Psoas muscle (tissue), 7 donors: ENCODE measurements at regions not wholly inside any gene's neighbourhood (a gene's known extent, or its start where the extent isn't known, plus 50 kb on each side); places are given as distances from the start of the nearest gene placed in this dataset.

Experiments
- ATAC-seq, 4 donors: fragments of 200-7000 bp; cut with Tn5 transposase; one replicate each; pipeline ENCODE4 v1.9.1; 2020; ENCODE audit warnings: moderate library complexity in 3 of 4, mild to moderate bottlenecking in 2 of 4
- DNase-seq, 2 donors: peaks; one replicate each; pipeline ENCODE4 v3.0.0-alpha.2; 2020
- H3K27ac ChIP-seq: fragments of 200-600 bp; one replicate; pipeline ENCODE4 v1.8.0; 2022
- H3K27me3 ChIP-seq, 3 donors: fragments of 200-600 bp in 1 of 3; one replicate each; pipeline versions ENCODE4 v1.6.1 to v1.8.0; 2013 to 2022; ENCODE audit warnings: low read length in 2 of 3, mild to moderate bottlenecking in 2 of 3, moderate library complexity in 1 of 3; ENCODE audit not compliant: insufficient read depth in 3 of 3
- H3K36me3 ChIP-seq, 2 donors: fragments of 200-600 bp in 1 of 2; one replicate each; pipeline versions ENCODE4 v1.6.1 to v1.8.0; 2013 to 2022; ENCODE audit warnings: low read depth in 1 of 2, mild to moderate bottlenecking in 1 of 2, moderate library complexity in 1 of 2; ENCODE audit not compliant: insufficient read depth in 1 of 2
- H3K4me1 ChIP-seq: fragments of 200-600 bp; one replicate; pipeline ENCODE4 v1.8.0; 2022
- H3K4me3 ChIP-seq: fragments of 200-600 bp; one replicate; pipeline ENCODE4 v1.8.0; 2022; ENCODE audit warnings: mild to moderate bottlenecking
- H3K9me3 ChIP-seq: fragments of 200-600 bp; one replicate; pipeline ENCODE4 v1.8.0; 2022
- WGBS, 3 donors: extraction: QIAGEN DNeasy Blood & Tissue Kit; methylation state at CpG; one replicate each; pipeline versions ENCODE4 v1.1.6 to v1.1.7; 2013; 5-methylcytosine and 5-hydroxymethylcytosine counted together
- intact Hi-C, 2 donors: fragments of 100-400 bp; cut with DNase I; formaldehyde crosslinking; loops; one replicate each; pipeline versions ENCODE4 v1.11.0 to v1.14.2; 2022
- TF ChIP-seq, protein P1 (sequence below): fragments of 200-600 bp; IDR thresholded peaks from one replicate; pipeline ENCODE4 v1.8.0; 2022; ENCODE audit warnings: antibody characterized with exemption
- donor health status: healthy with polysubstance abuse.
- donor health status: DM: no; HTN: no; CAD: no; lungs with moderate emphysema.
- donor health status: Bipolar disorder and iron deficiency.
- donor health status: healthy.
- donor health status: DM: yes; HTN: yes; CAD: no.
- donor health status: DM: no; HTN: no; CAD: no.
- donor health status: DM: yes; HTN: yes; CAD: no.

DNA sequence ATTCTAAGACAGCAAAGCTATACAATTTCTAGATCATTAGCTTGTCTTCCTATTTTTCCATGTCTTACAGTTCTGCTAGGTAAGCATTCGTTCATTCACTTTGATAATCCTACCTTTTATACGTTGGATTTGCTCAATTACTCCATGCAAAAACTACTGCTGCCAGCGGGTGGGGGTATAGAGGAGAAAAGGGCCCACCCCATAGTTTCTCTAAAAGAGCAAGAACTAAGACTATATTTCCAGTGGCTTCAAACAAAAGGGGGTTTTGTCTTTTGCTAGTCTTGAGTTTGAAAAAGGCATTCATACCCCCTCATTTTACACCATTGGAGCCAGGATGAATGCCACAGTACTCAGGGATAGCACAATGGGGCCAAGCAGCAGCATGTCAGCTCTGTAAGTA lies 155.7 kb downstream of the WT1 start:
- TF ChIP-seq, protein P1, sequence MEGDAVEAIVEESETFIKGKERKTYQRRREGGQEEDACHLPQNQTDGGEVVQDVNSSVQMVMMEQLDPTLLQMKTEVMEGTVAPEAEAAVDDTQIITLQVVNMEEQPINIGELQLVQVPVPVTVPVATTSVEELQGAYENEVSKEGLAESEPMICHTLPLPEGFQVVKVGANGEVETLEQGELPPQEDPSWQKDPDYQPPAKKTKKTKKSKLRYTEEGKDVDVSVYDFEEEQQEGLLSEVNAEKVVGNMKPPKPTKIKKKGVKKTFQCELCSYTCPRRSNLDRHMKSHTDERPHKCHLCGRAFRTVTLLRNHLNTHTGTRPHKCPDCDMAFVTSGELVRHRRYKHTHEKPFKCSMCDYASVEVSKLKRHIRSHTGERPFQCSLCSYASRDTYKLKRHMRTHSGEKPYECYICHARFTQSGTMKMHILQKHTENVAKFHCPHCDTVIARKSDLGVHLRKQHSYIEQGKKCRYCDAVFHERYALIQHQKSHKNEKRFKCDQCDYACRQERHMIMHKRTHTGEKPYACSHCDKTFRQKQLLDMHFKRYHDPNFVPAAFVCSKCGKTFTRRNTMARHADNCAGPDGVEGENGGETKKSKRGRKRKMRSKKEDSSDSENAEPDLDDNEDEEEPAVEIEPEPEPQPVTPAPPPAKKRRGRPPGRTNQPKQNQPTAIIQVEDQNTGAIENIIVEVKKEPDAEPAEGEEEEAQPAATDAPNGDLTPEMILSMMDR, result no peak
- Histone ChIP-seq H3K27ac (no peak overlapping the region), H3K4me3 (no peak overlapping the region), H3K27me3 (no peaks in the 10 kb centered on the region), H3K4me1 (no peaks in the 10 kb centered on the region), H3K9me3 (no peaks in the 10 kb centered on the region), H3K36me3 (no peaks in the 10 kb centered on the region)
- DNase-seq (no peak), ATAC-seq (no peak)
- intact Hi-C loops, result no loop called here
- WGBS, 3 donors, result 43 to 55% (median 44%) methylated on average over 3 of the region's 3 CpGs

DNA sequence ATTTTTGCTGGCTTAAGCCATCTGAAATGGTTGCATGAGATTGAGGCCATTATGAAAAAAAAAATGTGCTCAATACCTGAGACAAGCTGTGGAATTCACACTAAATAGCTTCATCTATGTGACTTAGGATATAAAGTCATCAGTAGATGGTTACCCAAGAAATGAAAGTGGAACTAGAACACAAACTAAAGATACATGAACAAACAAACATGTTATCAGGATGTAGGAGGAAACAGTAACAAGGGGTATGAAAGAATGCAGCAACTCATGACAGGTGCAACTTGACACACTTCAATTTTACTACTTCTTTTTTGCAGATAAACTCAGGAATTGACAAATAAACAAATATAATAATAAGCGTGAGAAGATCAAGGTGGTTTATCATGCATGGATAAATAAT lies 155.0 kb downstream of the WT1 start:
- H3K27ac ChIP-seq, result no peak overlapping the region

GRCh38 chr11:32288276-32288675 lies 147.1 kb downstream of the WT1 start:
- ATAC-seq (no peak), DNase-seq (no peak)
- H3K4me3 ChIP-seq, result no peak overlapping the region
- intact Hi-C loops, result no loop called here
- no peak overlapping the region for H3K27ac ChIP-seq
- H3K36me3 ChIP-seq, result no peaks in the 10 kb centered on the region
- no peaks in the 10 kb centered on the region for H3K27me3 ChIP-seq
- TF ChIP-seq, protein P1, result no peak
- 7 to 27% (median 22%) methylated on average over 1 of the region's 1 CpG for WGBS, 3 donors
- no peaks in the 10 kb centered on the region for H3K4me1 ChIP-seq
- H3K9me3 ChIP-seq, result no peaks in the 10 kb centered on the region

More for the DNA sequence above, 155.0 kb downstream of the WT1 start:
- DNase-seq, result no peak
- no peak overlapping the region for H3K4me3 ChIP-seq
- no peaks in the 10 kb centered on the region for H3K9me3 ChIP-seq
- H3K4me1 ChIP-seq, result no peaks in the 10 kb centered on the region
- H3K27me3 ChIP-seq, result no peaks in the 10 kb centered on the region
- H3K36me3 ChIP-seq, result no peaks in the 10 kb centered on the region
- WGBS, 3 donors, result 92 to 95% (median 93%) methylated on average over 1 of the region's 1 CpG
- intact Hi-C loops, result no loop called here
- ATAC-seq, result no peak
- TF ChIP-seq, protein P1, result no peak

GRCh38 chr11:32289701-32290100 lies 145.6 kb downstream of the WT1 start:
- no peaks in the 10 kb centered on the region for H3K36me3 ChIP-seq
- no peaks in the 10 kb centered on the region for H3K9me3 ChIP-seq
- no peaks in the 10 kb centered on the region for H3K4me1 ChIP-seq
- H3K27ac ChIP-seq, result no peak overlapping the region
- H3K27me3 ChIP-seq, result no peaks in the 10 kb centered on the region
- TF ChIP-seq, protein P1, result no peak
- DNase-seq, result no peak
- H3K4me3 ChIP-seq, result no peak overlapping the region
- intact Hi-C loops, result no loop called here
- 83 to 85% (median 83%) methylated on average over 5 of the region's 5 CpGs for whole genome bisulfite sequencing, 3 donors
- ATAC-seq, result no peak

DNA sequence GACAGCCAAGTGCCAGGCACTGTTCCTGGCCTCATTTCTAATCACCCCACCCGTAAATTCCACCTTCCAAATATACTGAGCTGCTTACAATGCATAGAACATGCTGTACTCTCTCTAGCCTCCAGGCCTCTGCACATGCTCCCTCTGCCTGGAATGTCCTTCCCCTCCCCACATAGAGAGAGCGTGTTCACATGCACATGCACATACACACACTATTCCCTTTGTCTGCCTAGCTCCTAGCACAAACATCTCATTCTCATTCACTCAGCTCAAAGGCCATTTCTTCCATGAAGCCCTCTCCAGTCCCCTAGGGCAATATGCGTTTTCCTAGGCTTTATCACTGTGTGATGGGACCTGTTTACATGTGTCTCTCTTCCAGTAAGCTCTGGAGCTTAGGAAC lies 144.6 kb downstream of the WT1 start:
- Histone ChIP-seq H3K27ac (no peak overlapping the region), H3K4me3 (no peak overlapping the region), H3K4me1 (no peaks in the 10 kb centered on the region), H3K9me3 (no peaks in the 10 kb centered on the region), H3K36me3 (no peaks in the 10 kb centered on the region), H3K27me3 (no peaks in the 10 kb centered on the region)
- 61 to 64% (median 64%) methylated on average over 3 of the region's 3 CpGs for WGBS, 3 donors
- ATAC-seq (no peak), DNase-seq (no peak)
- intact Hi-C loops, result no loop called here
- TF ChIP-seq, protein P1, result no peak
